ENCODE measurements at regions not wholly inside any gene's neighbourhood (a gene's known extent, or its start where the extent isn't known, plus 50 kb on each side); places are given as distances from the start of the nearest gene placed in this dataset.

GRCh38 chr18:40653682-40654081, 1301.4 kb upstream of the PIK3C3 start:
- DNase-seq, result no peak
- Histone ChIP-seq H3K4me3 (ENCODE audit: insufficient read depth, low read depth, low read length, poor library complexity, severe bottlenecking) (no peak overlapping the region), H3K27ac (ENCODE audit: insufficient read depth, low read length, poor library complexity, severe bottlenecking) (no peak overlapping the region), H3K27me3 (replicated peaks; ENCODE audit: control insufficient read depth, insufficient read depth, low read length, poor library complexity, severe bottlenecking) (no peaks in the 10 kb centered on the region), H3K4me1 (ENCODE audit: control insufficient read depth, insufficient read depth, low read length, poor library complexity, severe bottlenecking) (no peaks in the 10 kb centered on the region), H3K36me3 (ENCODE audit: control insufficient read depth, insufficient read depth, low read length) (no peaks in the 10 kb centered on the region), H3K9me3 (ENCODE audit: control insufficient read depth, low read length) (no peaks in the 10 kb centered on the region)

- no peak overlapping the region for H3K4me3 ChIP-seq (ENCODE audit: insufficient read depth, low read depth, low read length, poor library complexity, severe bottlenecking)
- no peak for DNase-seq
- H3K4me1 ChIP-seq (ENCODE audit: control insufficient read depth, insufficient read depth, low read length, poor library complexity, severe bottlenecking), result no peaks in the 10 kb centered on the region
- no peaks in the 10 kb centered on the region for H3K9me3 ChIP-seq (ENCODE audit: control insufficient read depth, low read length)
- no peak overlapping the region for H3K27ac ChIP-seq (ENCODE audit: insufficient read depth, low read length, poor library complexity, severe bottlenecking)
- H3K27me3 ChIP-seq (replicated peaks; ENCODE audit: control insufficient read depth, insufficient read depth, low read length, poor library complexity, severe bottlenecking), result no peaks in the 10 kb centered on the region
- no peaks in the 10 kb centered on the region for H3K36me3 ChIP-seq (ENCODE audit: control insufficient read depth, insufficient read depth, low read length)
These were observed 1302.7 kb upstream of the PIK3C3 start for GRCh38 chr18:40652321-40652720.

GRCh38 chr18:40651163-40651562, 1303.9 kb upstream of the PIK3C3 start:
- DNase-seq, result no peak
- Histone ChIP-seq H3K27ac (ENCODE audit: insufficient read depth, low read length, poor library complexity, severe bottlenecking) (no peak overlapping the region), H3K36me3 (ENCODE audit: control insufficient read depth, insufficient read depth, low read length) (no peaks in the 10 kb centered on the region), H3K4me1 (ENCODE audit: control insufficient read depth, insufficient read depth, low read length, poor library complexity, severe bottlenecking) (no peaks in the 10 kb centered on the region), H3K9me3 (ENCODE audit: control insufficient read depth, low read length) (no peaks in the 10 kb centered on the region), H3K4me3 (ENCODE audit: insufficient read depth, low read depth, low read length, poor library complexity, severe bottlenecking) (no peak overlapping the region), H3K27me3 (replicated peaks; ENCODE audit: control insufficient read depth, insufficient read depth, low read length, poor library complexity, severe bottlenecking) (no peaks in the 10 kb centered on the region)

GRCh38 chr18:40642692-40643229, 1312.3 kb upstream of the PIK3C3 start:
- Histone ChIP-seq H3K27ac (ENCODE audit: insufficient read depth, low read length, poor library complexity, severe bottlenecking) (no peak overlapping the region), H3K9me3 (ENCODE audit: control insufficient read depth, low read length) (no peaks in the 10 kb centered on the region), H3K4me1 (ENCODE audit: control insufficient read depth, insufficient read depth, low read length, poor library complexity, severe bottlenecking) (no peaks in the 10 kb centered on the region), H3K27me3 (replicated peaks; ENCODE audit: control insufficient read depth, insufficient read depth, low read length, poor library complexity, severe bottlenecking) (no peaks in the 10 kb centered on the region), H3K36me3 (ENCODE audit: control insufficient read depth, insufficient read depth, low read length) (no peaks in the 10 kb centered on the region), H3K4me3 (ENCODE audit: insufficient read depth, low read depth, low read length, poor library complexity, severe bottlenecking) (no peak overlapping the region)
- no peak for DNase-seq

- DNase-seq, result no peak
- H3K27me3 ChIP-seq (replicated peaks; ENCODE audit: control insufficient read depth, insufficient read depth, low read length, poor library complexity, severe bottlenecking), result no peaks in the 10 kb centered on the region
- no peaks in the 10 kb centered on the region for H3K9me3 ChIP-seq (ENCODE audit: control insufficient read depth, low read length)
- H3K27ac ChIP-seq (ENCODE audit: insufficient read depth, low read length, poor library complexity, severe bottlenecking), result no peak overlapping the region
- H3K36me3 ChIP-seq (ENCODE audit: control insufficient read depth, insufficient read depth, low read length), result no peaks in the 10 kb centered on the region
- no peaks in the 10 kb centered on the region for H3K4me1 ChIP-seq (ENCODE audit: control insufficient read depth, insufficient read depth, low read length, poor library complexity, severe bottlenecking)
- no peak overlapping the region for H3K4me3 ChIP-seq (ENCODE audit: insufficient read depth, low read depth, low read length, poor library complexity, severe bottlenecking)
These were observed 1323.7 kb upstream of the PIK3C3 start for GRCh38 chr18:40631319-40631718.

GRCh38 chr18:40630496-40630895, 1324.5 kb upstream of the PIK3C3 start:
- no peak overlapping the region for H3K27ac ChIP-seq (ENCODE audit: insufficient read depth, low read length, poor library complexity, severe bottlenecking)
- no peak overlapping the region for H3K4me3 ChIP-seq (ENCODE audit: insufficient read depth, low read depth, low read length, poor library complexity, severe bottlenecking)
- no peaks in the 10 kb centered on the region for H3K36me3 ChIP-seq (ENCODE audit: control insufficient read depth, insufficient read depth, low read length)
- no peaks in the 10 kb centered on the region for H3K4me1 ChIP-seq (ENCODE audit: control insufficient read depth, insufficient read depth, low read length, poor library complexity, severe bottlenecking)
- no peak for DNase-seq
- H3K9me3 ChIP-seq (ENCODE audit: control insufficient read depth, low read length), result no peaks in the 10 kb centered on the region
- H3K27me3 ChIP-seq (replicated peaks; ENCODE audit: control insufficient read depth, insufficient read depth, low read length, poor library complexity, severe bottlenecking), result no peaks in the 10 kb centered on the region

- H3K36me3 ChIP-seq (ENCODE audit: control insufficient read depth, insufficient read depth, low read length), result no peaks in the 10 kb centered on the region
- no peaks in the 10 kb centered on the region for H3K4me1 ChIP-seq (ENCODE audit: control insufficient read depth, insufficient read depth, low read length, poor library complexity, severe bottlenecking)
- H3K4me3 ChIP-seq (ENCODE audit: insufficient read depth, low read depth, low read length, poor library complexity, severe bottlenecking), result no peak overlapping the region
- no peak for DNase-seq
- H3K9me3 ChIP-seq (ENCODE audit: control insufficient read depth, low read length), result no peaks in the 10 kb centered on the region
- no peak overlapping the region for H3K27ac ChIP-seq (ENCODE audit: insufficient read depth, low read length, poor library complexity, severe bottlenecking)
- no peaks in the 10 kb centered on the region for H3K27me3 ChIP-seq (replicated peaks; ENCODE audit: control insufficient read depth, insufficient read depth, low read length, poor library complexity, severe bottlenecking)
These were observed 1330.1 kb upstream of the PIK3C3 start for GRCh38 chr18:40624959-40625358.

GRCh38 chr18:40613721-40614120, 1341.3 kb upstream of the PIK3C3 start:
- peaks cover 4% of the 10 kb centered on the region for H3K9me3 ChIP-seq (ENCODE audit: control insufficient read depth, low read length)
- no peak overlapping the region for H3K4me3 ChIP-seq (ENCODE audit: insufficient read depth, low read depth, low read length, poor library complexity, severe bottlenecking)
- no peaks in the 10 kb centered on the region for H3K36me3 ChIP-seq (ENCODE audit: control insufficient read depth, insufficient read depth, low read length)
- no peaks in the 10 kb centered on the region for H3K4me1 ChIP-seq (ENCODE audit: control insufficient read depth, insufficient read depth, low read length, poor library complexity, severe bottlenecking)
- no peak overlapping the region for H3K27ac ChIP-seq (ENCODE audit: insufficient read depth, low read length, poor library complexity, severe bottlenecking)
- no peaks in the 10 kb centered on the region for H3K27me3 ChIP-seq (replicated peaks; ENCODE audit: control insufficient read depth, insufficient read depth, low read length, poor library complexity, severe bottlenecking)
- DNase-seq, result no peak

GRCh38 chr18:40612356-40612755, 1342.7 kb upstream of the PIK3C3 start:
- Histone ChIP-seq H3K9me3 (ENCODE audit: control insufficient read depth, low read length) (peaks cover 4% of the 10 kb centered on the region), H3K27ac (ENCODE audit: insufficient read depth, low read length, poor library complexity, severe bottlenecking) (no peak overlapping the region), H3K36me3 (ENCODE audit: control insufficient read depth, insufficient read depth, low read length) (no peaks in the 10 kb centered on the region), H3K27me3 (replicated peaks; ENCODE audit: control insufficient read depth, insufficient read depth, low read length, poor library complexity, severe bottlenecking) (no peaks in the 10 kb centered on the region), H3K4me1 (ENCODE audit: control insufficient read depth, insufficient read depth, low read length, poor library complexity, severe bottlenecking) (no peaks in the 10 kb centered on the region), H3K4me3 (ENCODE audit: insufficient read depth, low read depth, low read length, poor library complexity, severe bottlenecking) (no peak overlapping the region)
- DNase-seq, result no peak

GRCh38 chr18:40608226-40608625, 1346.8 kb upstream of the PIK3C3 start:
- H3K4me3 ChIP-seq (ENCODE audit: insufficient read depth, low read depth, low read length, poor library complexity, severe bottlenecking), result no peak overlapping the region
- H3K9me3 ChIP-seq (ENCODE audit: control insufficient read depth, low read length), result no peaks in the 10 kb centered on the region
- DNase-seq, result no peak
- no peak overlapping the region for H3K27ac ChIP-seq (ENCODE audit: insufficient read depth, low read length, poor library complexity, severe bottlenecking)
- no peaks in the 10 kb centered on the region for H3K36me3 ChIP-seq (ENCODE audit: control insufficient read depth, insufficient read depth, low read length)
- H3K4me1 ChIP-seq (ENCODE audit: control insufficient read depth, insufficient read depth, low read length, poor library complexity, severe bottlenecking), result no peaks in the 10 kb centered on the region
- no peaks in the 10 kb centered on the region for H3K27me3 ChIP-seq (replicated peaks; ENCODE audit: control insufficient read depth, insufficient read depth, low read length, poor library complexity, severe bottlenecking)

All from effector memory CD4-positive, alpha-beta T cell (primary cell).